Embryonic facial prominence (tissue), 1 donor: ENCODE measurements at regions not wholly inside any gene's neighbourhood (a gene's known extent, or its start where the extent isn't known, plus 50 kb on each side); places are given as distances from the start of the nearest gene placed in this dataset.
A peak's percentile ranks its signal among the peaks of the same experiment; 100 is the strongest.
"Not testable (repeated sequence)": the region's sequence is repeated elsewhere in the genome, so short reads cannot be mapped to it uniquely, and the experiment has no call there.

Experiments used
- DNase-seq: peaks from one replicate; pipeline ENCODE4 v3.0.0-alpha.2; 2016; ENCODE audit errors: extremely low spot score

DNA sequence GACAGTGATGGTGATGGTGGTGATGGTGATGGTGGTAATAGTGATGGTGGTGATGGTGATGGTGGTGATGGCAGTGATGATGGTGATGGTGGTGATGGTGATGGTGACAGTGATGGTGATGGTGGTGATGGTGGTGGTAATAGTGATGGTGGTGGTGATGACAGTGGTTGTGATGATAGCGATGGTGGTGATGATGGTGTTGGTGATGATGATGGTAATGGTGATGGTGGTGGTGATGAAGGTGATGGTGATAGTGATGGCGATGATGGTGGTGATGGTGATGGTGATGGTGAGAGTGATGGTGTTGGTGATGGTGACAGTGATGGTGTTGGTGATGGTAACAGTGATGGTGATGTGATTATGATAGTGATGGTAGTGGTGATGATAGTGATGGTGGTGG is 94.3 kb downstream of the ASB1 start:
- DNase-seq: no peak

- no peak for DNase-seq
These were observed 95.1 kb downstream of the ASB1 start for GRCh38 chr2:238521870-238522269.

DNA sequence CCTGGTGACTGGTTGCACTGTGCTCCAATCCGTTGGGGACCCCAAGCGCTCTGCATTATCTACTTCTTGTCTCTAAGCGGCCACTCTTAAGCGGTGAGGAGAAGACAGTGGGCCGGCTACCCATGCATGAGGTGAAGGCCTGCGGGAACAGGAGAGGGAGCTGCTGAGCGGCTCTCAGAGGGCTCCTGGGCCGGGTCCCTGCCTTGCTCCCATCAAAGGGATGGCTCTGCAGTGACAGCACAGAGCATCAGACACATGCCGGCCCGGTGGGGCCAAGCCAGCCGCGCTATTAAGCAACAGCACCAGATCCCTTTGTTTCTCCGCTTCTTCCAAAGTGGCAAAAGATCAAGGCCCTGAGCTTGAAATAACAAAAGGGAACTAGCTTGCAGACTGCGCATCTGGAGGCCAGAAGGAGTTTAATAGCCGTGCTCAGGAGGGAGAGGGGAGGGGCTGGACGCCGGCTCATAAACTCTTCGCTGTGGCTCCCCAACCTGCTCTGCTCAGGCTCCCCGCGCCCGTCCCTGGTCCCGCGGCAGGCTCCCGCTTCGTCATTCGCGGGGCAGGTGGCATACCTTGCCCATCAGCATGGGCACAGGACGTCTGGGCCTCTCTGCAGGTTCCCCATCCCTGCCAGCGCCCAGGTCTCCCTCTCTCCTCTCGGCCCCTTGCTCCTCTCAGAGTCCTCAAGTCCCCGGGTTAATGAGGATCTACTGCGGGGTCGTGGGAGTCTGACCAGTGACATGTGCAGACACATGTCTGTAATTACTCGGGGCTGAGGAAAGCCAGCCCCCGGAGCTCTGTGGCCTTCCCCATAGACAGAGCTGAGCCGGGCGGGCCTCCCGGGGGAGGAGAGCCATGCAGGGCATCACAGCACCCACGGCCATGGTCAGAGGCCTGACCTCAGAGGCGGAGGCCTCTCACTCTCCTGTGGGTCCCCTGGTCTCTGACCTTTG is 96.7 kb downstream of the ASB1 start:
- peak; percentile 42 for DNase-seq

DNA sequence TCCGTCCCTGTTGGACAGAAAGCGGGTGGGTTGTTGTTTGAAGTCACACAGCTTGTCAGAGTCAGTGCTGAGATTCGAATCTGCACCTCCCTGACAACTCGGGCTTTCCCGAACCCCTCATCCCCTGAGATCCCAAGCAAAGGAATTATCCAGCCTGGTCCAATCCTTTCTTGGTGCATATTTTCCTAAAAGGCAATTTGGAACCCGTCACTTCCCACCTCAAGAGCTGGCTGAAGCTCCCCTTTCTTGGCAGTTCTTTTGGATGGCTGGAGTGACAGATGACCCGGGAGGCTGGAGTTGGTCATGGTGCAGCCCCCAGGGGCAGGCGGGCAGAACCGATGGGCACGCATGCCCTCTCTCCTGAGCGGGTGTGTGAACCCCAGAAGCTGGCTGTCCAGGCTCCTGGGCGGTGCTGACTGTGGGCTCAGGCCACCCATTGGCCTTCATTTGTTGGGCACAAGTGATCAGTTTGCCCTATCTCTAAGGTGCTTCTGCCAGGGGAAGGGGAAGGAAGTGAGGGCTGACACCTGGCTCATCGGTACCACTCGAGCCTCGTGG is 97.8 kb downstream of the ASB1 start:
- no peak for DNase-seq

DNA sequence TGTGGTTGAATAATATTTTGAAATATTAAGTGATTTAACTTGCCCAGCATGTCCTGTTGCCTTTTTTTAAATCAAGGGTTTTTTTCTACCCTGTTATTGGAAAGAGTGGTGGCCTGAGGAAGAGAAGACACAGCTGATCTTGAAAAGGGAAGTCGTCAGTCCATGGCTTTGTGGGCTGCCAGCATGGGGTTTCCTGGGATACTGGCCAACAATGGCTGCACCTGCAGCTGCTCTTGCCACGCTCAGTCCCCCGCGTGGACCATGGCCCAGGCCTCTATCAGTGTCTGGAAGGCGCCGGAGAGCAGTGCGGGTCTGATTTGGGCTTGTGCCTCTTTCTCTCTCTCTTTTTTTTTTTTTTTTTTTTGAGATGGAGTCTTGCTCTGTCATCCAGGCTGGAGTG is 99.3 kb downstream of the ASB1 start:
- no peak for DNase-seq

DNA sequence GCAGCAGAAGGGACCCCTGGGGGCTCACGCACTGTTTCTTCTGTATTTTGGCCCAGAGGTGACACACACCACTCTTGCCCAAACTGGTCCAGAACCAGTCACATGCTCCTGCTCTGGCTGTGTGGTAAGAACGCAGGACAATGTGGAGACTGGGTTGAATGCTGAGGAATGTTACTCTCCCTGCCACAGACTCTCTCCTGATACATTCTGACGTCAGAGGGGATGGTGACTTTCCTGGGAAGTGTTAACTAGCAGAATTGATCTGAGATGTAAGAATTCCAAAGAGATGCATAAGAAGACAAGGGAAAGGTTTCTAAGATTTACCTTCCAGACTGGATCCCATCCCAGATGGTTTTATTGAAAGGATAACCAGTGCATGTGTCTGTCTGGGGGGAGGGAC is 100.8 kb downstream of the ASB1 start:
- DNase-seq: no peak

- DNase-seq: no peak
These were observed 102.4 kb downstream of the ASB1 start for GRCh38 chr2:238528953-238529781.

- not testable (repeated sequence) for DNase-seq
These were observed 104.4 kb downstream of the ASB1 start for GRCh38 chr2:238531017-238531645.

DNA sequence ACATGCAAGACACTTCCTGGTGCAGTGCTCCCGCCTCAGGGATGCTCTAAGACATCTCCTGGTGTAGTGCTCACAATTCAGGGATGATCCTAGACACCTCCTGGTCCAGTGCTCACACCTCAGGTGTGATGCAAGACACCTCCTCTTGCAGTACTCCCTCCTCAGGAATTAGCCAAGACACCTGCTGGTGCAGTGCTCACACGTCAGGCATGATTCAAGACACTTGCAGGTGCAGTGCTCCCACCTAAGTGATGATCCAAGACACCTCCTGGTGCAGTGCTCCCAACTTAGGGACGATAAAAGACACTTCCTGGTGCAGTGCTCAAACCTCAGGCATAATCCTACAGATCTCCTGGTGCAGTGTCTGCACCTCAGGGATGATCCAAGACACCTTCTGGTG is 117.0 kb downstream of the ASB1 start:
- DNase-seq: not testable (repeated sequence)

GRCh38 chr2:238548902-238549462 is 122.3 kb downstream of the ASB1 start:
- DNase-seq: no peak

DNA sequence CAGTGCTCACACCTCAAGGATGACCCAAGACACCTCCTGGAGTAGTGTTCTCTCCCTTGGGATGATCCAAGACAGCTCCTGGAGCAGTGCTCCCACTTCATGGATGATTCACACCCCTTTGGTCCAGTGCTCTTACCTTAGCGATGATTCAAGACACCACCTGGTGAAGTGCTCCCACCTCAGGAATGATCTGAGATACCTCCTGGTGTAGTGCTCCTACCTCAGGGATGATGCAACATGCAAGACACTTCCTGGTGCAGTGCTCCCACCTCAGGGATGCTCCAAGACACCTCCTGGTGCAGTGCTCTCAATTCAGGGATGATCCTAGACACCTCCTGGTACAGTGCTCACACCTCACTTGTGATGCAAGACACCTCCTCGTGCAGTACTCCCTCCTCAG is 123.1 kb downstream of the ASB1 start:
- DNase-seq: no peak

DNA sequence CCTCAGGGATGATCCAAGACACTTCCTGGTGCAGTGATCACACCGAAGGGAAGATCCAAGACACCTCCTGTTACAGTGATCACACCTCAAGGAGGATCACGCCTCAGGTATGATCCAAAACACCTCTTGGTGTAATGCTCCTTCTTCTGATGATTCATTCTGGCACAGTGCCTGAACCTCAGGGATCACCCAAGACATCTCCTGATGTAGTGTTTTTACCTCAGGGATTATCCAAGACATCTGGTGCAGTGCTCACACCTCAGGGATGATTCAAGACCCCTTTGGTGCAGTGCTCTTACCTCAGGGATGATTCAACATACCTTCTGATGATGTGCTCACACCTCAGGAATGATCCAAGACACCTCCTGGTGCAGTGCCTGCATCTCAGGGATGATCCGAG is 124.4 kb downstream of the ASB1 start:
- no peak for DNase-seq

DNA sequence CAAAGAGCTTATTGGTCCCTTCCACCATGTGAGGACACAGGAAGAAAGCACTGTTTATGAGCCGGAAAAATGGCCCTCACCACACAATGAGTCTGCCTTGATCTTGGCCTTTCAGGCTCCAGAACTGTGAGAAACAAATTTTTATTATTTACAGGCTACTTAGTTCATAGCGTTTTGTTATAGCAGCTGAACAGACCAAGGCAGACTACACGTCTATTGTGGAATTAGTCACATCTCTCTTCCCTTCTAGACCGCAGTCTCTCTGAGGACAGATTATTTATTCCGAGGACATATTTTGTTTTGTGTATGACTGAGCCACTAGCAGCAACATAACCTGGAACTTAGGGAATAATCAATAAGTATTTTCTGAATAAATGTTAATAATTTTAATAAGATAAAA is 125.5 kb downstream of the ASB1 start:
- no peak for DNase-seq

DNA sequence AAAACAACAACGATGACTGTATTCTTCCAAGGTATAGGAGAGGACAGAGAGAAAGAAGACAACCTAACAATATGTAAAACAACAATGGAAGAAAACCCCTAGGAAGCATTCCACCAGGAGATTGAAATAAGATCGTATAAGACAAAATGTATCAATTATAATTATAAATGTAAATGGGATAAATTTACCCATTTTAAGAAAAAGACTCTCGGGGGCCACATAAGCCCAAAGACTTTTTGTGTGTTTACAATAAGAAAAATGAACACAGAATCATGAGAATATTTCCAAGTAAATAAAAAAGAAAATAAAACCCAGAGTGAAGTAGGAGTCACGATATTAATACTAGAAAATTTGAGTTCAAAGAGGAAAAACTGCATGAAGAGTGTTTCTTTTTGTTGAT is 126.4 kb downstream of the ASB1 start:
- no peak for DNase-seq

- no peak for DNase-seq
These were observed 128.0 kb downstream of the ASB1 start for GRCh38 chr2:238554468-238555315.

DNA sequence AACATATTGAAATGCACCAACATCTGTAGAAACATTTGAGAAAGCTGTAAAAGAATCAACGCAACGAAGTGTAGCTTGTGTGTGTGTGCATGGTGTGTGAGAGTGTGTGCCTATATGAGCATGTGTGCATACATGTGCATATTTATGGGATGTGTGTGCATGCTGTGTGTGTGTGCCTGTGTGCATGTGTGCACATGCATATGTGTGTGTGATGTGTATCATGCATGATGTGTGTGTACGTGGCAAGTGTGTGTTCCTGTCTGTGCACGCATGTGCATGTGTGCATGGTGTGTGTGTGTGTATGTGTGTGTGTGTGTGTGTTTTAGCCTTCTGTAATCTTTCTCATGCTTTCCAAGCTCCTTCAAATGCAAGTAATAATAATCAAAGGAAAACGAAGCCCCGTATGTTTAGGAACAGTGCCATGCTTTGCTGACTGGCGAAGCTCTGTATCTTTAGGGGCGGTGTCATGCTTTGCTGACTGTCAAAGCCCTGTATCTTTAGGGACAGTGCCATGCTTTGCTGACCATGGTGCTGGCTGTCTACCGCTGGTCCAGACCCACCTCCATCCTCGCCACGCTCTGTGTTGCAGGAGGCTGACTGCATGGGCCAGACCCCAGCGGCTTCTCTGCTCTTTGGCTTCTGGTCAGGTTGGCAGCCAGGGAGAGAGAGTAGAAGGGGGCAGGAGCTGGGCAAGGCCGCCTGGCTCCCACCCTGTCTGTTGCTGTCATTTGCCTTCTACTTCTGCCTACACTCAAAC is 129.2 kb downstream of the ASB1 start:
- DNase-seq: no peak

GRCh38 chr2:238557431-238557830 is 130.7 kb downstream of the ASB1 start:
- no peak for DNase-seq

GRCh38 chr2:238557936-238558335 is 131.2 kb downstream of the ASB1 start:
- DNase-seq: no peak

GRCh38 chr2:238558456-238559099 is 131.9 kb downstream of the ASB1 start:
- no peak for DNase-seq
